Retinal pigment epithelial cell (primary cell): ENCODE measurements at regions not wholly inside any gene's neighbourhood (a gene's known extent, or its start where the extent isn't known, plus 50 kb on each side); places are given as distances from the start of the nearest gene placed in this dataset.

Experiments
- DNase-seq: peaks from one replicate; pipeline ENCODE4 v3.0.0-alpha.2; 2010; ENCODE audit warnings: low read depth
- H3K4me3 ChIP-seq: 2 replicates; pipeline ENCODE4 v1.5.1; 2011; ENCODE audit warnings: mild to moderate bottlenecking, low read length, control low read depth, moderate library complexity
- CTCF ChIP-seq: conservative IDR thresholded peaks from 2 replicates; pipeline ENCODE4 v1.5.1; 2011; ENCODE audit warnings: low read depth, low read length, control low read depth, inconsistent platforms

GRCh38 chr7:26048663-26049062 is 103.3 kb upstream of the NFE2L3 start:
- no peak overlapping the region for H3K4me3 ChIP-seq
- no peak for DNase-seq
- TF ChIP-seq CTCF: no peak

GRCh38 chr7:26049081-26049480 is 102.9 kb upstream of the NFE2L3 start:
- TF ChIP-seq CTCF: no peak

GRCh38 chr7:26051021-26051420 is 101.0 kb upstream of the NFE2L3 start:
- no peak for TF ChIP-seq CTCF
- DNase-seq: no peak
- no peak overlapping the region for H3K4me3 ChIP-seq

More at GRCh38 chr7:26049081-26049480, 102.9 kb upstream of the NFE2L3 start:
- H3K4me3 ChIP-seq: no peak overlapping the region
- no peak for DNase-seq

- TF ChIP-seq CTCF: no peak
- no peak overlapping the region for H3K4me3 ChIP-seq
- DNase-seq: no peak
Observed at GRCh38 chr7:26052706-26053105, 99.3 kb upstream of the NFE2L3 start.

- TF ChIP-seq CTCF: no peak
- DNase-seq: no peak
- H3K4me3 ChIP-seq: no peak overlapping the region
Observed at GRCh38 chr7:26054386-26054785, 97.6 kb upstream of the NFE2L3 start.

GRCh38 chr7:26055241-26055640 is 96.8 kb upstream of the NFE2L3 start:
- DNase-seq: no peak
- no peak overlapping the region for H3K4me3 ChIP-seq
- no peak for TF ChIP-seq CTCF

- no peak for TF ChIP-seq CTCF
- no peak overlapping the region for H3K4me3 ChIP-seq
- DNase-seq: no peak
Observed at GRCh38 chr7:26060733-26061677, 91.0 kb upstream of the NFE2L3 start.
